DND-41 (cell line): ENCODE measurements at regions not wholly inside any gene's neighbourhood (a gene's known extent, or its start where the extent isn't known, plus 50 kb on each side); places are given as distances from the start of the nearest gene placed in this dataset.

Experiments used
- ATAC-seq: fragments of 200-7000 bp; cut with Tn5 transposase; 3 replicates; pipeline ENCODE4 v1.9.1; 2021; ENCODE audit warnings: low read depth; ENCODE audit not compliant: insufficient read depth
- DNase-seq: peaks from one replicate; pipeline ENCODE4 v3.0.0-alpha.2; 2020
- H2AFZ ChIP-seq: 2 replicates; pipeline ENCODE4 v1.6.0; 2012; ENCODE audit warnings: low read depth, low read length
- H3K27ac ChIP-seq: 2 replicates; pipeline ENCODE4 v1.5.1; 2012; ENCODE audit warnings: low read length, inconsistent platforms
- H3K27me3 ChIP-seq: fragments of 200-600 bp; sonication (generic); 2 replicates; pipeline ENCODE4 v1.6.0; 2012; ENCODE audit warnings: low read length, mild to moderate bottlenecking, inconsistent platforms; ENCODE audit not compliant: insufficient read depth, poor library complexity
- H3K36me3 ChIP-seq: 2 replicates; pipeline ENCODE4 v1.5.1; 2012; ENCODE audit warnings: low read length, inconsistent platforms; ENCODE audit not compliant: insufficient read depth
- H3K4me1 ChIP-seq: 2 replicates; pipeline ENCODE4 v1.5.1; 2012; ENCODE audit warnings: mild to moderate bottlenecking, low read length; ENCODE audit not compliant: insufficient read depth
- H3K4me2 ChIP-seq: 2 replicates; pipeline ENCODE4 v1.6.0; 2012; ENCODE audit warnings: mild to moderate bottlenecking, moderate library complexity, low read length, inconsistent platforms; ENCODE audit not compliant: insufficient read depth
- H3K4me3 ChIP-seq, 2 experiments: fragments of 200-600 bp in 1 of 2; shearing (Covaris generic) in 1 of 2; 2 replicates each; pipeline ENCODE4 v1.5.1; 2012 to 2016; ENCODE audit warnings: inconsistent platforms in 2 of 2, low read length in 2 of 2, mild to moderate bottlenecking in 2 of 2, low read depth in 1 of 2, moderate library complexity in 1 of 2
- H3K79me2 ChIP-seq: 2 replicates; pipeline ENCODE4 v1.6.0; 2012; ENCODE audit warnings: low read length, inconsistent platforms; ENCODE audit not compliant: insufficient read depth
- H3K9ac ChIP-seq: 2 replicates; pipeline ENCODE4 v1.6.0; 2012; ENCODE audit warnings: low read depth, mild to moderate bottlenecking, inconsistent platforms, low read length, moderate library complexity
- H3K9me3 ChIP-seq: 2 replicates; pipeline ENCODE4 v1.5.1; 2012; ENCODE audit warnings: low read length, moderate library complexity, mild to moderate bottlenecking, inconsistent platforms; ENCODE audit not compliant: insufficient read depth, severe bottlenecking
- H4K20me1 ChIP-seq: 2 replicates; pipeline ENCODE4 v1.6.0; 2012; ENCODE audit warnings: low read length; ENCODE audit not compliant: insufficient read depth
- EZH2 ChIP-seq: IDR thresholded peaks from 3 replicates; pipeline ENCODE4 v1.6.1; 2012; ENCODE audit warnings: borderline replicate concordance, low read depth, mild to moderate bottlenecking, moderate library complexity, low read length, inconsistent platforms; ENCODE audit not compliant: severe bottlenecking
- TF ChIP-seq, protein P1 (sequence below): IDR thresholded peaks from 2 replicates; pipeline ENCODE4 v1.5.1; 2012; ENCODE audit warnings: borderline replicate concordance, low read length, moderate library complexity, mild to moderate bottlenecking; ENCODE audit not compliant: poor library complexity, severe bottlenecking; ENCODE audit errors: extremely low read depth

DNA sequence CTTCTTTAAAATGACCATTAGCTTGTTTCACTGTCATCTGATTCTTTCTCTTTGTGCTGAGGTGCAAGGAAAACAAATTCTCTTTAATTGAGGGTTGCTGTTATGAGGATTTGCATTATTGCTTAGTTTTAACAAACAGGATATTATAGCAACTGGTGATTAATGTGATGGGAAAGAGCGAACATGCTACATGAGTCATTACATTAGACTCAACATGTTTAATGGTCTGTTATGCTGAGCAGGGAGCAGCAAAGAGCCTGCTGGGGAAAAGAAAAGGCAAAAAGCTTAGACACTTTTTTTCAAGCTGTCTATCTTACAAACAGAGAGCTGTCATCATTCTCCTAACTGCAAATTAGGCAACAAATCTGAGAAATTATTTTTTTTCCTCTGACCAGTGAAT lies 230.5 kb upstream of the LCORL start:
- H3K4me3 ChIP-seq = no peak overlapping the region
- DNase-seq (no peak), ATAC-seq (no peak)
- H3K4me2 ChIP-seq = no peak overlapping the region
- H3K27me3 ChIP-seq = no peaks in the 10 kb centered on the region
- no peak overlapping the region for H2AFZ ChIP-seq
- no peaks in the 10 kb centered on the region for H3K79me2 ChIP-seq
- no peaks in the 10 kb centered on the region for H4K20me1 ChIP-seq
- H3K9me3 ChIP-seq = no peaks in the 10 kb centered on the region
- no peaks in the 10 kb centered on the region for H3K4me1 ChIP-seq
- H3K9ac ChIP-seq = no peak overlapping the region
- TF ChIP-seq EZH2 = no peak
- TF ChIP-seq, protein P1, sequence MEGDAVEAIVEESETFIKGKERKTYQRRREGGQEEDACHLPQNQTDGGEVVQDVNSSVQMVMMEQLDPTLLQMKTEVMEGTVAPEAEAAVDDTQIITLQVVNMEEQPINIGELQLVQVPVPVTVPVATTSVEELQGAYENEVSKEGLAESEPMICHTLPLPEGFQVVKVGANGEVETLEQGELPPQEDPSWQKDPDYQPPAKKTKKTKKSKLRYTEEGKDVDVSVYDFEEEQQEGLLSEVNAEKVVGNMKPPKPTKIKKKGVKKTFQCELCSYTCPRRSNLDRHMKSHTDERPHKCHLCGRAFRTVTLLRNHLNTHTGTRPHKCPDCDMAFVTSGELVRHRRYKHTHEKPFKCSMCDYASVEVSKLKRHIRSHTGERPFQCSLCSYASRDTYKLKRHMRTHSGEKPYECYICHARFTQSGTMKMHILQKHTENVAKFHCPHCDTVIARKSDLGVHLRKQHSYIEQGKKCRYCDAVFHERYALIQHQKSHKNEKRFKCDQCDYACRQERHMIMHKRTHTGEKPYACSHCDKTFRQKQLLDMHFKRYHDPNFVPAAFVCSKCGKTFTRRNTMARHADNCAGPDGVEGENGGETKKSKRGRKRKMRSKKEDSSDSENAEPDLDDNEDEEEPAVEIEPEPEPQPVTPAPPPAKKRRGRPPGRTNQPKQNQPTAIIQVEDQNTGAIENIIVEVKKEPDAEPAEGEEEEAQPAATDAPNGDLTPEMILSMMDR = no peak
- no peak overlapping the region for H3K27ac ChIP-seq
- no peaks in the 10 kb centered on the region for H3K36me3 ChIP-seq

- no peaks in the 10 kb centered on the region for H3K9me3 ChIP-seq
- TF ChIP-seq, protein P1 = no peak
- no peak for TF ChIP-seq EZH2
- DNase-seq = no peak
These were observed 229.0 kb upstream of the LCORL start for GRCh38 chr4:18250564-18250963.

DNA sequence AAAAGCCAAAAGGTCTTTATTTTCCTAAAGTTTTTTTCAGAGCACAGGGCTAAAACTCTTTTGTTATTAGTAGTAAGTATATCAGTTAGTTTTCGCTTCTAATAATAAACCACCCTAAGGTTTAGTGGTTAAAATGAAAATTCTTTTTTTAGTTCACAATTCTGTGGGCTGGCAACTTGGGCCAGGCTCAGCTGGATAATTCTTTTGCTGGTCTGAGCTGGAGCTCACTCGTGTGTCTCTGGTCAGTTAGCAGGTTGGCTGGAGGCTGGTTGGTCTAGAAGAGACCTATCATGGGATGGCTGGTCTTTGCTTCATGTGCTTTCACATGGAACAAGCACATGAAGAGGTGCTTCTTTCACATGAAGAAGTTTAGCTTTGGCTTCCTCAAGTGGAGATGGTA lies 227.1 kb upstream of the LCORL start:
- no peaks in the 10 kb centered on the region for H3K36me3 ChIP-seq
- DNase-seq (no peak), ATAC-seq (no peak)
- no peak overlapping the region for H2AFZ ChIP-seq
- no peak overlapping the region for H3K4me2 ChIP-seq
- H3K27me3 ChIP-seq = no peaks in the 10 kb centered on the region
- no peak overlapping the region for H3K4me3 ChIP-seq
- no peaks in the 10 kb centered on the region for H3K9me3 ChIP-seq
- TF ChIP-seq, protein P1 = no peak
- TF ChIP-seq EZH2 = no peak
- no peak overlapping the region for H3K9ac ChIP-seq
- H3K4me1 ChIP-seq = no peaks in the 10 kb centered on the region
- no peak overlapping the region for H3K27ac ChIP-seq
- H3K79me2 ChIP-seq = no peaks in the 10 kb centered on the region
- no peaks in the 10 kb centered on the region for H4K20me1 ChIP-seq

More at GRCh38 chr4:18250564-18250963, 229.0 kb upstream of the LCORL start:
- no peak overlapping the region for H3K9ac ChIP-seq
- H3K79me2 ChIP-seq = no peaks in the 10 kb centered on the region
- H3K4me1 ChIP-seq = no peaks in the 10 kb centered on the region
- no peaks in the 10 kb centered on the region for H4K20me1 ChIP-seq
- no peaks in the 10 kb centered on the region for H3K36me3 ChIP-seq
- H3K4me2 ChIP-seq = no peak overlapping the region
- H3K27ac ChIP-seq = no peak overlapping the region
- H3K27me3 ChIP-seq = no peaks in the 10 kb centered on the region
- ATAC-seq = no peak
- no peak overlapping the region for H2AFZ ChIP-seq
- no peak overlapping the region for H3K4me3 ChIP-seq

GRCh38 chr4:18247189-18247588 lies 225.6 kb upstream of the LCORL start:
- no peak overlapping the region for H2AFZ ChIP-seq
- no peak overlapping the region for H3K4me2 ChIP-seq
- TF ChIP-seq, protein P1 = no peak
- TF ChIP-seq EZH2 = no peak
- H3K79me2 ChIP-seq = no peaks in the 10 kb centered on the region
- no peaks in the 10 kb centered on the region for H3K27me3 ChIP-seq
- no peaks in the 10 kb centered on the region for H3K9me3 ChIP-seq
- no peak overlapping the region for H3K27ac ChIP-seq
- H3K4me1 ChIP-seq = no peaks in the 10 kb centered on the region
- H3K4me3 ChIP-seq = no peak overlapping the region
- ATAC-seq (no peak), DNase-seq (no peak)
- no peaks in the 10 kb centered on the region for H4K20me1 ChIP-seq
- H3K9ac ChIP-seq = no peak overlapping the region
- H3K36me3 ChIP-seq = no peaks in the 10 kb centered on the region
